Ovary (tissue), 3 donors: ENCODE measurements at regions not wholly inside any gene's neighbourhood (a gene's known extent, or its start where the extent isn't known, plus 50 kb on each side); places are given as distances from the start of the nearest gene placed in this dataset.

ENCODE experiments used
- EP300 ChIP-seq: sonication (generic); formaldehyde crosslinking; IDR thresholded peaks from one replicate; pipeline ENCODE4 v1.6.1; 2017; ENCODE audit warnings: antibody characterized with exemption
- POLR2A ChIP-seq: fragments of 450-650 bp; IDR thresholded peaks from one replicate; pipeline ENCODE4 v1.6.1; 2017; ENCODE audit warnings: antibody characterized with exemption, mild to moderate bottlenecking, moderate library complexity
- TF ChIP-seq, protein P1 (sequence below), 3 donors: fragments of 450-650 bp in 2 of 3; fragments of 200-600 bp in 1 of 3; IDR thresholded peaks; one replicate each; pipeline versions ENCODE4 v1.5.1 to v1.8.0; 2016 to 2022; ENCODE audit warnings: antibody characterized with exemption in 3 of 3, mild to moderate bottlenecking in 1 of 3
- donor health status: DM: no; HTN: no; CAD: no.

DNA sequence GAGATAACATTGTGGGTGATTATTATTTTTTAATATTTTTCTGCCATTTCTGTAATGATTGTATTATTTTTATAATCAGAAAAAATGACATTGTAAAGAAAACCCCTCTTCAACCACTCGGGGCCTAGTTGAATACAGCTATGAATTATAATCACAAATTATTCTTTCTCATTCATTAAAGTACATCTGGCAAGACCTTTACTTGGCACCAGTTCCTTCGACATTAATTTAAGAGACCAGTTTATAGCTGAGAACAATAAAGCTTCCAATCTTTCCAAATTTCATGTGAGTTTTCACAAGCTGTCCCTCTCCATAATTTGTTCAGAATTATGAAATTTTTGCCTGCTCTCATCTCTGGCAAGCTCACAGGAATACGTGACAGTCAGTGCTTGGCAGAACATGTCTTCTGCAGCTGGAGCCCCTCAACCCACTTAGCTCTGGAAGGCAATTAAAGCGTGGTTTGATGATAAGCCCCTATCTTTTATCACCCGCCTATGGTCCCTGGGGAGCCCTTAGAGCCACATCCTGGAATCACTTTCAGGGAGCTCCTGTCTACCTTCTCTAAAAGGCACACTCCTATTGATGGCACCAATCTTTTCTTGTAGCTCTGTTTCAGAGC is 201.8 kb upstream of the PRNP start:
- TF ChIP-seq EP300 (no peak), POLR2A (no peak)
- TF ChIP-seq, protein P1, sequence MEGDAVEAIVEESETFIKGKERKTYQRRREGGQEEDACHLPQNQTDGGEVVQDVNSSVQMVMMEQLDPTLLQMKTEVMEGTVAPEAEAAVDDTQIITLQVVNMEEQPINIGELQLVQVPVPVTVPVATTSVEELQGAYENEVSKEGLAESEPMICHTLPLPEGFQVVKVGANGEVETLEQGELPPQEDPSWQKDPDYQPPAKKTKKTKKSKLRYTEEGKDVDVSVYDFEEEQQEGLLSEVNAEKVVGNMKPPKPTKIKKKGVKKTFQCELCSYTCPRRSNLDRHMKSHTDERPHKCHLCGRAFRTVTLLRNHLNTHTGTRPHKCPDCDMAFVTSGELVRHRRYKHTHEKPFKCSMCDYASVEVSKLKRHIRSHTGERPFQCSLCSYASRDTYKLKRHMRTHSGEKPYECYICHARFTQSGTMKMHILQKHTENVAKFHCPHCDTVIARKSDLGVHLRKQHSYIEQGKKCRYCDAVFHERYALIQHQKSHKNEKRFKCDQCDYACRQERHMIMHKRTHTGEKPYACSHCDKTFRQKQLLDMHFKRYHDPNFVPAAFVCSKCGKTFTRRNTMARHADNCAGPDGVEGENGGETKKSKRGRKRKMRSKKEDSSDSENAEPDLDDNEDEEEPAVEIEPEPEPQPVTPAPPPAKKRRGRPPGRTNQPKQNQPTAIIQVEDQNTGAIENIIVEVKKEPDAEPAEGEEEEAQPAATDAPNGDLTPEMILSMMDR (IDR thresholded peaks at IDR 0.05): no peak
